Stomach (tissue), 8 donors: ENCODE measurements at regions not wholly inside any gene's neighbourhood (a gene's known extent, or its start where the extent isn't known, plus 50 kb on each side); places are given as distances from the start of the nearest gene placed in this dataset.
A peak's percentile ranks its signal among the peaks of the same experiment; 100 is the strongest.
"Not testable (repeated sequence)": the region's sequence is repeated elsewhere in the genome, so short reads cannot be mapped to it uniquely, and the experiment has no call there.

Experiments
- DNase-seq, 2 donors: peaks; one replicate each; pipeline versions ENCODE4 v3.0.0 to v3.0.0-alpha.2; 2013 to 2019
- H3K27ac ChIP-seq, 5 donors: fragments of 200-600 bp in 4 of 5; sonication (generic) in 4 of 5; one replicate each; pipeline ENCODE4 v1.5.1; 2013 to 2019; ENCODE audit warnings: mild to moderate bottlenecking in 1 of 5, moderate library complexity in 1 of 5
- H3K27me3 ChIP-seq, 3 donors: fragments of 200-600 bp; sonication (generic); one replicate each; pipeline ENCODE4 v1.5.1; 2017 to 2019; ENCODE audit warnings: mixed run types in 1 of 3
- H3K36me3 ChIP-seq, 4 donors: fragments of 200-600 bp; sonication (generic); 1 replicate in 3 of 4; 2 replicates in 1 of 4; pipeline ENCODE4 v1.5.1; 2016 to 2019
- H3K4me1 ChIP-seq, 4 donors: fragments of 200-600 bp; sonication (generic); one replicate each; pipeline ENCODE4 v1.5.1; 2016 to 2019
- H3K4me3 ChIP-seq, 4 donors: fragments of 200-600 bp; sonication (generic) in 3 of 4; one replicate each; pipeline ENCODE4 v1.5.1; 2016 to 2019; ENCODE audit warnings: mild to moderate bottlenecking in 1 of 4
- H3K9me3 ChIP-seq, 4 donors: fragments of 200-600 bp; sonication (generic); one replicate each; pipeline ENCODE4 v1.5.1; 2016 to 2019
- CTCF ChIP-seq, 7 experiments: fragments of 450-650 bp in 4 of 7; fragments of 200-600 bp in 3 of 7; sonication (generic) in 3 of 7; IDR thresholded peaks; one replicate each; pipeline ENCODE4 v1.5.1; 2016 to 2019; ENCODE audit warnings: antibody characterized with exemption in 7 of 7, control low read depth in 2 of 7, mild to moderate bottlenecking in 1 of 7
- EP300 ChIP-seq: sonication (generic); formaldehyde crosslinking; IDR thresholded peaks from one replicate; pipeline ENCODE4 v1.6.1; 2017; ENCODE audit warnings: antibody characterized with exemption
- POLR2A ChIP-seq, 4 donors: fragments of 450-650 bp; IDR thresholded peaks; one replicate each; pipeline ENCODE4 v1.6.1; 2016; ENCODE audit warnings: antibody characterized with exemption in 4 of 4, control low read depth in 2 of 4, mild to moderate bottlenecking in 1 of 4, moderate library complexity in 1 of 4
- POLR2AphosphoS5 ChIP-seq, 3 donors: sonication (generic); formaldehyde crosslinking; IDR thresholded peaks; one replicate each; pipeline ENCODE4 v1.6.1; 2016; ENCODE audit warnings: antibody characterized with exemption in 3 of 3
- WGBS, 5 donors: extraction: QIAGEN DNeasy Blood & Tissue Kit in 3 of 5; methylation state at CpG; one replicate each; pipeline versions ENCODE4 v1.1.5 to v1.1.7; 2013 to 2018; 5-methylcytosine and 5-hydroxymethylcytosine counted together
- intact Hi-C: fragments of 100-400 bp; cut with DNase I; formaldehyde crosslinking; loops from one replicate; pipeline ENCODE4 v1.15.1; 2023; ENCODE audit warnings: low total_unique reads
- small RNA-seq, 4 donors: library from RNA; depleted of rRNA; stranded (forward); fragments of <200 nt; gene quantifications; one replicate each; pipeline ENCODE3, GENCODE V24; 2016
- donor health status: healthy with polysubstance abuse.
- donor health status: Bipolar disorder and iron deficiency.
- donor health status: healthy.

DNA sequence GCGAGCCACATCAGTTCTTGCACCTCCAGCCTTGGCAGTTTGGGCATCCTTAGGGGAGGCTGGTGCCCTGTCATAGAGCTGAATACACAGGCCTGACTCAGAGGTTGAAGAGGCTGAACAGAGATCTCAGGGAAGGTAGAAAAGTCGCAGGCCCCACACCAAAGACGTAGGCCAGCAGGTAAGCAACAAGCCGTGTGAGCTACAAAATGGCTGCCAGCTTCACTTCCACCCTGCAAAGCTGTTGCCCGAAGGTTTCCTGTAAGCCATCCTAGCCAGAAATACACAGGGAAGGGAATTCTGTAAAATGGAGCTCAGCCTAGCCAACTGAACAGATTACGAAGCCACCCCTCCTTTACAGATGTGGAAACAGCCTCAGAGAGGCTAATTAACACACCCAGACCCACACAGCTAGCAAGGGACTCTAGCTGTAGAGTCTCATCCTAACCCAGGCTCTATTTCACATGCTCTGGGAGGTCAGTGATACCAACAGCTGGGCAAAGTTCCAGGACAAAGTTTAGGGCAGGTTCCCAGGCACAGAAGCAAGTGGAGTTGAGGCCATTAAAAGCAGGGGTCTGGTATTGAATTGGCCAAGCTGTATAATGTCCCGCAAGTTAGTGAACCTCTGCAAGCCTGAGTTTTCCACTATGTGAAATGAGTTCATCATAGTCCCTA, 66.3 kb upstream of the RASGRF1 start:
- Histone ChIP-seq H3K4me1 (no peaks in the 10 kb centered on the region), H3K36me3 (no peaks in the 10 kb centered on the region), H3K27ac (no peak overlapping the region), H3K27me3 (no peaks in the 10 kb centered on the region), H3K9me3 (no peaks in the 10 kb centered on the region), H3K4me3 (no peak overlapping the region)
- DNase-seq, result no peak
- WGBS, 5 donors, result 76 to 89% (median 82%) methylated on average over 7 of the region's 7 CpGs
- TF ChIP-seq POLR2A (IDR thresholded peaks at IDR 0.05) (no peak), CTCF (IDR thresholded peaks at IDR 0.05) (no peak), POLR2AphosphoS5 (IDR thresholded peaks at IDR 0.05) (no peak), EP300 (no peak)
- intact Hi-C loops, result no loop called here

DNA sequence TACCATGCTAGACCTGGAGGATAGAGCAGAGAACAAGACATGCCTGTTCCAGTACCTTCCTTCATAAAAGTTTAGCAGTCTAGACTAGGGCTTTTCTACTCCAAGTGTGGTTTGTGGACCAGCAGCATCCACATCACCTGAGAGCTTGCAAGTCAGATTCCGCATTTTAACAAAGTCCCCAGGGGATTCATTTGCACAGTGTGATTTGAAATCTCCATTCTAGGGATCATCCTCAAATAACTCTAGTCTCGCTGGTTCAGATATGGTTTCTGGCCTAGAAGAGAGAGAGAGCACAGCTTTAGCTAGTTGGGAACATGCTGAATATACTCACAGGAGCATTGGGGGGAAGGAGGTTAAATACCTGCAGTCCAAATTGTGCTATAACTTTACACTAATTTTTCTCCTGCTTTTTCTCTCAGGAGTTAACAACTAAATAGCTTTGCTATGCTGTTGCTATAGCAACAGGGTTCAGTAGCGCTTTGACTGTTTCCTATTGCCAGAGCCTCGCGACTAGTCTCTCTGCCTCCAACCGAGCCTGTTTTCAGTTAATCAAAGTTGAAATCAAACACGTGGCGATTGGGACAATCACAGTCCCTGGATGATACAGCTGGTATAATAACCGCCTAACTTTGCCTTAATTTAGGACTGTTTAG, 64.0 kb upstream of the RASGRF1 start:
- H3K27me3 ChIP-seq, result no peaks in the 10 kb centered on the region
- H3K9me3 ChIP-seq, result peaks cover 0 to 6% (median 5%) of the 10 kb centered on the region in 4 donors
- no peaks in the 10 kb centered on the region for H3K4me1 ChIP-seq
- H3K27ac ChIP-seq, result no peak overlapping the region
- intact Hi-C loops, result no loop called here
- no peak for TF ChIP-seq EP300
- TF ChIP-seq CTCF (IDR thresholded peaks at IDR 0.05), result no peak
- TF ChIP-seq POLR2A (IDR thresholded peaks at IDR 0.05), result no peak
- TF ChIP-seq POLR2AphosphoS5 (IDR thresholded peaks at IDR 0.05), result no peak
- no peak overlapping the region for H3K4me3 ChIP-seq
- DNase-seq, result peak in 1 of 2 donors; percentile 55
- 9 to 20% (median 12%) methylated on average over 9 of the region's 9 CpGs for WGBS, 5 donors
- H3K36me3 ChIP-seq, result no peaks in the 10 kb centered on the region

GRCh38 chr15:79144290-79144689, 53.7 kb upstream of the RASGRF1 start:
- peaks cover 6 to 35% (median 27%) of the 10 kb centered on the region in 4 donors for H3K9me3 ChIP-seq
- H3K27ac ChIP-seq, H3K36me3 ChIP-seq, H3K4me1 ChIP-seq, DNase-seq, intact Hi-C loops, H3K4me3 ChIP-seq, H3K27me3 ChIP-seq: not testable (repeated sequence)
- 86 to 97% (median 93%) methylated on average over 1 of the region's 1 CpG for WGBS, 5 donors

GRCh38 chr15:79140846-79141570, 50.4 kb upstream of the RASGRF1 start:
- Histone ChIP-seq H3K4me1 (no peaks in the 10 kb centered on the region), H3K4me3 (no peak overlapping the region), H3K27ac (no peak overlapping the region), H3K27me3 (peaks cover 0 to 5% (median 0%) of the 10 kb centered on the region in 3 donors), H3K36me3 (no peaks in the 10 kb centered on the region), H3K9me3 (peaks cover 6 to 27% (median 21%) of the 10 kb centered on the region in 4 donors)
- no peak for DNase-seq
- WGBS, 5 donors, result 14 to 42% (median 33%) methylated on average over 1 of the region's 1 CpG
- no peak for TF ChIP-seq POLR2AphosphoS5 (IDR thresholded peaks at IDR 0.05)
- TF ChIP-seq CTCF (IDR thresholded peaks at IDR 0.05), result no peak
- no peak for TF ChIP-seq EP300
- no peak for TF ChIP-seq POLR2A (IDR thresholded peaks at IDR 0.05)
- intact Hi-C loops, result no loop called here

Small RNAs in the stretch of these regions (small RNA-seq; reads per million reads assigned to genes)
- 0.31 to 2.3 (median 0.72) reads per million in 4 donors for gene MIR184
